A673 (cell line): ENCODE measurements at regions not wholly inside any gene's neighbourhood (a gene's known extent, or its start where the extent isn't known, plus 50 kb on each side); places are given as distances from the start of the nearest gene placed in this dataset.

ENCODE experiments used
- BruUV-seq: library from RNA; stranded (reverse); fragments of 400-500 nt; replicated peaks from 2 replicates; lab custom pipeline; 2021; lab: Mats Ljungman, UMichigan
- CTCF ChIA-PET: fragments of 300-600 bp; sonication (Branson Sonifier 250); formaldehyde crosslinking; loops from one replicate; lab custom pipeline; 2022; ENCODE audit warnings: antibody characterized with exemption; lab: Charles Lee
- POLR2A ChIA-PET: fragments of 300-600 bp; sonication (Branson Sonifier 250); formaldehyde crosslinking; loops from one replicate; lab custom pipeline; 2022; ENCODE audit warnings: antibody characterized with exemption; ENCODE audit not compliant: low non-redundant PET; lab: Charles Lee
- DNase-seq: peaks from one replicate; pipeline ENCODE4 v3.0.0-alpha.2; 2015; ENCODE audit warnings: low spot score
- H3K27ac ChIP-seq: fragments of 200-600 bp; sonication (generic); 2 replicates; pipeline ENCODE4 v1.5.1; 2016; ENCODE audit warnings: mixed run types, low read depth, mild to moderate bottlenecking, mixed read lengths, antibody characterized with exemption, low read length; ENCODE audit not compliant: poor library complexity, severe bottlenecking
- H3K27me3 ChIP-seq: fragments of 200-600 bp; sonication (generic); replicated peaks from 2 replicates; pipeline ENCODE4 v1.6.1; 2017; ENCODE audit warnings: mixed run types, low read depth, mild to moderate bottlenecking, mixed read lengths, antibody characterized with exemption, low read length; ENCODE audit not compliant: insufficient read depth, poor library complexity
- H3K36me3 ChIP-seq: fragments of 200-600 bp; sonication (generic); 2 replicates; pipeline ENCODE4 v1.6.1; 2016; ENCODE audit warnings: mixed run types, mild to moderate bottlenecking, mixed read lengths, antibody characterized with exemption, low read length; ENCODE audit not compliant: insufficient read depth, poor library complexity, severe bottlenecking
- H3K4me1 ChIP-seq: fragments of 200-600 bp; sonication (generic); 2 replicates; pipeline ENCODE4 v1.6.1; 2017; ENCODE audit warnings: mixed run types, mild to moderate bottlenecking, mixed read lengths, antibody characterized with exemption, low read length; ENCODE audit not compliant: insufficient read depth, poor library complexity, severe bottlenecking
- H3K4me3 ChIP-seq: fragments of 200-600 bp; sonication (generic); 2 replicates; pipeline ENCODE4 v1.5.1; 2016; ENCODE audit warnings: low read depth, mixed run types, mild to moderate bottlenecking, mixed read lengths, low read length; ENCODE audit not compliant: poor library complexity, severe bottlenecking
- H3K9me3 ChIP-seq: fragments of 200-600 bp; sonication (generic); 2 replicates; pipeline ENCODE4 v1.6.1; 2016; ENCODE audit warnings: mixed run types, low read depth, mild to moderate bottlenecking, mixed read lengths, antibody characterized with exemption, low read length; ENCODE audit not compliant: poor library complexity, severe bottlenecking
- CTCF ChIP-seq: fragments of 300-800, 200-600 bp; sonication (generic); conservative IDR thresholded peaks from 2 replicates; pipeline ENCODE4 v1.5.1; 2017; ENCODE audit warnings: low read depth, mild to moderate bottlenecking, antibody characterized with exemption, low read length, moderate library complexity, mixed read lengths
- EZH2 ChIP-seq: fragments of 200-600 bp; sonication (generic); IDR thresholded peaks from 2 replicates; pipeline ENCODE4 v1.6.1; 2017; ENCODE audit warnings: borderline replicate concordance, low read depth, mild to moderate bottlenecking, mixed read lengths, antibody characterized with exemption, low read length; ENCODE audit not compliant: poor library complexity, severe bottlenecking
- intact Hi-C: fragments of 100-400 bp; cut with micrococcal nuclease; formaldehyde crosslinking; loops from one replicate; pipeline ENCODE4 v1.10.0; 2022; ENCODE audit not compliant: unreplicated experiment

GRCh38 chr2:149806651-149807050, 219.1 kb upstream of the MMADHC start:
- intact Hi-C loops, result no loop called here
- Histone ChIP-seq H3K27ac (no peak overlapping the region), H3K9me3 (no peaks in the 10 kb centered on the region), H3K4me3 (no peak overlapping the region), H3K27me3 (peaks cover 9% of the 10 kb centered on the region), H3K36me3 (no peaks in the 10 kb centered on the region), H3K4me1 (peaks cover 4% of the 10 kb centered on the region)
- CTCF ChIA-PET, result no interaction called here
- no TSS peak for BruUV-seq
- POLR2A ChIA-PET, result no interaction called here
- no peak for TF ChIP-seq EZH2
- no peak for TF ChIP-seq CTCF
- DNase-seq, result no peak

- peaks cover 4% of the 10 kb centered on the region for H3K4me1 ChIP-seq
- H3K36me3 ChIP-seq, result no peaks in the 10 kb centered on the region
- DNase-seq, result no peak
- H3K27ac ChIP-seq, result no peak overlapping the region
- intact Hi-C loops, result no loop called here
- CTCF ChIA-PET, result interaction anchor here (0.5 kb wide), 1 partner anchor 55 kb away, joined by 3 read pairs; no protein-coding TSS in a partner anchor
- peaks cover 4% of the 10 kb centered on the region for H3K27me3 ChIP-seq
- TF ChIP-seq EZH2 (no peak), CTCF (no peak)
- H3K4me3 ChIP-seq, result no peak overlapping the region
- BruUV-seq, result no TSS peak
- no peaks in the 10 kb centered on the region for H3K9me3 ChIP-seq
- POLR2A ChIA-PET, result no interaction called here
These were observed 213.3 kb upstream of the MMADHC start for GRCh38 chr2:149800624-149801542.

GRCh38 chr2:149799013-149799705, 211.6 kb upstream of the MMADHC start:
- peak; percentile 41 for DNase-seq
- Histone ChIP-seq H3K27me3 (no peaks in the 10 kb centered on the region), H3K9me3 (no peaks in the 10 kb centered on the region), H3K4me3 (no peak overlapping the region), H3K4me1 (no peaks in the 10 kb centered on the region), H3K36me3 (no peaks in the 10 kb centered on the region), H3K27ac (no peak overlapping the region)
- ChIA-PET CTCF (no interaction called here), POLR2A (no interaction called here)
- intact Hi-C loops, result loop anchor here (2.0 kb wide), 1 partner anchor 688 kb away; the partner anchor contains the start of gene RND3
- no peak for TF ChIP-seq EZH2
- peak; percentile 48 for TF ChIP-seq CTCF
- BruUV-seq, result no TSS peak
